H1 (cell line): ENCODE measurements at regions not wholly inside any gene's neighbourhood (a gene's known extent, or its start where the extent isn't known, plus 50 kb on each side); places are given as distances from the start of the nearest gene placed in this dataset.

ENCODE experiments used
- CEBPB ChIP-seq: IDR thresholded peaks from 2 replicates; pipeline ENCODE4 v1.6.1; 2012; ENCODE audit warnings: low read depth, low read length
- MAFK ChIP-seq: IDR thresholded peaks from 2 replicates; pipeline ENCODE4 v1.6.1; 2012; ENCODE audit warnings: low read depth, mild to moderate bottlenecking, improper control_type of control experiment, low read length
- NRF1 ChIP-seq: IDR thresholded peaks from 2 replicates; pipeline ENCODE4 v1.6.1; 2011; ENCODE audit warnings: mild to moderate bottlenecking, low read depth, low read length, improper control_type of control experiment
- RAD21 ChIP-seq, 2 experiments: IDR thresholded peaks in 1 of 2; conservative IDR thresholded peaks in 1 of 2; 2 replicates each; pipeline ENCODE4 v1.6.1; 2011; ENCODE audit warnings: low read depth in 2 of 2, low read length in 2 of 2, improper control_type of control experiment in 1 of 2, inconsistent platforms in 1 of 2, mild to moderate bottlenecking in 1 of 2, moderate library complexity in 1 of 2
- SIN3A ChIP-seq, 2 experiments: IDR thresholded peaks in 1 of 2; conservative IDR thresholded peaks in 1 of 2; 2 replicates each; pipeline ENCODE4 v1.6.1; 2011 to 2012; ENCODE audit warnings: low read length in 2 of 2, improper control_type of control experiment in 1 of 2, low read depth in 1 of 2, mild to moderate bottlenecking in 1 of 2
- SUZ12 ChIP-seq: fragments of 200-600 bp; sonication (generic); IDR thresholded peaks from 2 replicates; pipeline ENCODE4 v1.6.1; 2012; ENCODE audit warnings: mild to moderate bottlenecking, inconsistent platforms, low read length, moderate library complexity, mixed read lengths
- TF ChIP-seq, protein P1 (sequence below), 3 experiments: IDR thresholded peaks; 1 replicate in 2 of 3; 2 replicates in 1 of 3; pipeline versions ENCODE4 v1.5.1 to v1.6.1; 2011; ENCODE audit warnings: low read length in 3 of 3, mild to moderate bottlenecking in 3 of 3, inconsistent platforms in 2 of 3, low read depth in 1 of 3, moderate library complexity in 1 of 3; ENCODE audit not compliant: insufficient read depth in 1 of 3; ENCODE audit errors: control extremely low read depth in 1 of 3

DNA sequence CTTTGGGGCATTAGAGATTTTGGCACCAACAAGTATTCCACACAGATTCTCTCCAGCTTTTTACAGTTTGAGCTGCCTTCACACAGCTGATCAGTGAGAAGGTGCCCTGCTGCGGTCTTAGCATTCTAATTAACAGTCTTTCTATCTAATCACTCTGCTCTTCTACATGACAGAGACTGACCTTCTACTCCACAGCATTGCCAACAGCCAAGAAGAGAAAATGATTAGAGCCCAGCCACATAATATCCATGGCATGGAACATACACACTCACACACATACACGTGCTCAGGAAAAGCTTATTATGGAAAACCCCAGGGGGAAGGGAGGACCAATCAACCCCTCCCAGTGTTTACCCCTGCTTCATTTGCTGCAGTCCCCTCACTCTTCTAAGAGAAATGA lies 76.1 kb upstream of the PPP2R3A start:
- TF ChIP-seq, protein P1, sequence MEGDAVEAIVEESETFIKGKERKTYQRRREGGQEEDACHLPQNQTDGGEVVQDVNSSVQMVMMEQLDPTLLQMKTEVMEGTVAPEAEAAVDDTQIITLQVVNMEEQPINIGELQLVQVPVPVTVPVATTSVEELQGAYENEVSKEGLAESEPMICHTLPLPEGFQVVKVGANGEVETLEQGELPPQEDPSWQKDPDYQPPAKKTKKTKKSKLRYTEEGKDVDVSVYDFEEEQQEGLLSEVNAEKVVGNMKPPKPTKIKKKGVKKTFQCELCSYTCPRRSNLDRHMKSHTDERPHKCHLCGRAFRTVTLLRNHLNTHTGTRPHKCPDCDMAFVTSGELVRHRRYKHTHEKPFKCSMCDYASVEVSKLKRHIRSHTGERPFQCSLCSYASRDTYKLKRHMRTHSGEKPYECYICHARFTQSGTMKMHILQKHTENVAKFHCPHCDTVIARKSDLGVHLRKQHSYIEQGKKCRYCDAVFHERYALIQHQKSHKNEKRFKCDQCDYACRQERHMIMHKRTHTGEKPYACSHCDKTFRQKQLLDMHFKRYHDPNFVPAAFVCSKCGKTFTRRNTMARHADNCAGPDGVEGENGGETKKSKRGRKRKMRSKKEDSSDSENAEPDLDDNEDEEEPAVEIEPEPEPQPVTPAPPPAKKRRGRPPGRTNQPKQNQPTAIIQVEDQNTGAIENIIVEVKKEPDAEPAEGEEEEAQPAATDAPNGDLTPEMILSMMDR (IDR thresholded peaks at IDR 0.05; ENCODE audit: control extremely low read depth in 1 of 3, insufficient read depth in 1 of 3, low read depth in 1 of 3, low read length in 3 of 3): no peak
- TF ChIP-seq MAFK: no peak
- no peak for TF ChIP-seq RAD21 (IDR thresholded peaks at IDR 0.05 in 1 of 2, conservative IDR thresholded peaks at IDR 0.05 in 1 of 2; ENCODE audit: low read depth in 2 of 2, low read length in 2 of 2)
- no peak for TF ChIP-seq NRF1
- no peak for TF ChIP-seq SIN3A (conservative IDR thresholded peaks at IDR 0.05 in 1 of 2, IDR thresholded peaks at IDR 0.05 in 1 of 2; ENCODE audit: low read depth in 1 of 2, low read length in 2 of 2)
- TF ChIP-seq CEBPB: no peak
- TF ChIP-seq SUZ12: no peak
